ENCODE measurements at regions not wholly inside any gene's neighbourhood (a gene's known extent, or its start where the extent isn't known, plus 50 kb on each side); places are given as distances from the start of the nearest gene placed in this dataset.

DNA sequence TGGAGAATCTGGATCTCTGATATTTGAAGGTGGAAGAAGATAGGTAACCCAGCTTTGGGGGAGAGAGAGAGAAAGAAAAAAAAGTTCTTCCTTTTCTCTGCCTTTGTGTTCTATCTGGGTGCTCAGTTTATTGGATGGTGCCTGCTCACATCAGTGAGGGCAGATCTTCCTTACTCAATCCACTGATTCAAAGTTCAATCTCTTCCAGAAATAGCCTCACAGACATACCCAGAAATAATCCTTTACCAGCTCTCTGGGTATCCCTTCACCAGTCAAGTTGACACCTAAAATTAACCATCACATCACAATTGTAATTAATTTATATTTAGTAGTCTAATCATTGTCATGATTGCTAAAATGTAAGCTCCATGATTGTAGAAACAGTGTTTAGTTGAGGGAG lies 189.1 kb downstream of the EPM2A start:
- Mint-ChIP-seq H3K36me3 (ENCODE audit: low read depth) (no peaks in the 10 kb centered on the region), H3K4me1 (no peaks in the 10 kb centered on the region), H3K4me3 (no peak overlapping the region), H3K27ac (no peak overlapping the region), H3K27me3 (peaks cover 2% of the 10 kb centered on the region), H3K9me3 (no peaks in the 10 kb centered on the region)
- TF ChIP-seq CTCF (IDR thresholded peaks at IDR 0.05) = no peak
- POLR2A ChIA-PET = no interaction called here
- intact Hi-C loops (cut with micrococcal nuclease) = no loop called here
- CTCF ChIA-PET = no interaction called here
- no peak for DNase-seq
- ATAC-seq (ENCODE audit: low read depth) = no peak

GRCh38 chr6:145547594-145548335 lies 187.6 kb downstream of the EPM2A start:
- no peak overlapping the region for H3K27ac Mint-ChIP-seq
- H3K36me3 Mint-ChIP-seq (ENCODE audit: low read depth) = no peaks in the 10 kb centered on the region
- H3K4me3 Mint-ChIP-seq = no peak overlapping the region
- H3K27me3 Mint-ChIP-seq = peaks cover 2% of the 10 kb centered on the region
- ChIA-PET POLR2A (no interaction called here), CTCF (no interaction called here)
- no peaks in the 10 kb centered on the region for H3K9me3 Mint-ChIP-seq
- intact Hi-C loops (cut with micrococcal nuclease) = no loop called here
- DNase-seq (no peak), ATAC-seq (ENCODE audit: low read depth) (no peak)
- H3K4me1 Mint-ChIP-seq = no peaks in the 10 kb centered on the region
- no peak for TF ChIP-seq CTCF (IDR thresholded peaks at IDR 0.05)

DNA sequence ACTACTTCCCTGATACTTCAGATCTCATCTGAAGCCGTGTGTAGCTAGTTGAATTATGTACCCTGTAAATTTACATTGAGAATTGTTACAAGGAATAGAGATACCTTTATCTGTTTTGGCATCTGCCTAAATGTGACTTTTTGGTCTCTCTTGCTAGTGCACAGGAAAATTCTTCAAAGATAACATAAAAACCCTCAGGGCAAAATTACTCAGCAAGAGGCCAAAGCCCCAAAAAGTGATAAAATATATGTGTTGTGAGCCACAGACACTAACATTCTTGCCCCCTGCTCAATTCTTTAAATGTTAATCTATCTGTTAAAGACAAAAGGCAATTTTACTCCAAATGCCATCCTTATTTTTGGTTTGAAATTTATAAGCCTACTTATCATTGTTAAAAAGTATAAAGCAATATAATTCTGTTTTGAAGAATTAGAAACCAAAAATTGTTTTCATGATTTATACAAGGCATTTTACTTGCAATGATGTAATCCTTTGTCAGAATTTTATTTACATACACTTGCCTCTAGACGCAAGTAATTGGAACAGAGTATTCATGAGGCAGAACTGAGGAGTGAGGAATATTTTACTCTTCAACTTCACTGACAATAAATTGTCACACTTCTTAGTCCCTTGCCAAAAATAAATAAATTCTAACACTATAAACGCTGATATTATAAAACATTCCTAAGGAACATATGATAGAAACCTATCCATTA lies 186.2 kb downstream of the EPM2A start:
- H3K9me3 Mint-ChIP-seq = no peaks in the 10 kb centered on the region

DNA sequence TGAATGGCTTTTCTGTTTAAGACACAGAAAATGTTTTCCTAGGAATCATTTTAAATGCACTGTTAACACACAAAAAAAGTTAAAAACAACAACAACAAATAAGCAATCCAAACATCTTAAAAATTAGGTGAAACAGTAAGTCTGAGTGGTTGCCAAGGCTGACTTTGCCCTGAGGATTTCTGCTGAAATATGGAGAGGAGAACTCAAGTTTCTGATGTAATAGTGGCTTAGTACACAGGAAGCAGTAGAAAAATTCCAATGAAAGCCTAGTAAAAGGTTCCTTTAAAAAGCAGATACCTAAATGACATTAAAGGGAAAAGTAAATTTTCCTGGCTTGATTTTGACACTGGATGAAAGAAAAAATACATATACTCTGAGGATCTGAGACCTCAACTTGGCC lies 184.2 kb downstream of the EPM2A start:
- H3K36me3 Mint-ChIP-seq (ENCODE audit: low read depth) = no peaks in the 10 kb centered on the region
- no peaks in the 10 kb centered on the region for H3K9me3 Mint-ChIP-seq
- ATAC-seq (ENCODE audit: low read depth) = no peak
- intact Hi-C loops (cut with micrococcal nuclease) = no loop called here
- CTCF ChIA-PET = no interaction called here
- TF ChIP-seq CTCF (IDR thresholded peaks at IDR 0.05) = no peak
- peaks cover 2% of the 10 kb centered on the region for H3K27me3 Mint-ChIP-seq
- no peaks in the 10 kb centered on the region for H3K4me1 Mint-ChIP-seq
- H3K27ac Mint-ChIP-seq = no peak overlapping the region
- H3K4me3 Mint-ChIP-seq = no peak overlapping the region
- POLR2A ChIA-PET = no interaction called here
- DNase-seq = no peak

More for the DNA sequence above, 186.2 kb downstream of the EPM2A start:
- DNase-seq (no peak), ATAC-seq (ENCODE audit: low read depth) (no peak)
- TF ChIP-seq CTCF (IDR thresholded peaks at IDR 0.05) = no peak
- no peak overlapping the region for H3K27ac Mint-ChIP-seq
- intact Hi-C loops (cut with micrococcal nuclease) = no loop called here
- H3K4me3 Mint-ChIP-seq = no peak overlapping the region
- H3K27me3 Mint-ChIP-seq = peaks cover 2% of the 10 kb centered on the region
- ChIA-PET CTCF (no interaction called here), POLR2A (no interaction called here)
- H3K4me1 Mint-ChIP-seq = no peaks in the 10 kb centered on the region
- H3K36me3 Mint-ChIP-seq (ENCODE audit: low read depth) = no peaks in the 10 kb centered on the region

DNA sequence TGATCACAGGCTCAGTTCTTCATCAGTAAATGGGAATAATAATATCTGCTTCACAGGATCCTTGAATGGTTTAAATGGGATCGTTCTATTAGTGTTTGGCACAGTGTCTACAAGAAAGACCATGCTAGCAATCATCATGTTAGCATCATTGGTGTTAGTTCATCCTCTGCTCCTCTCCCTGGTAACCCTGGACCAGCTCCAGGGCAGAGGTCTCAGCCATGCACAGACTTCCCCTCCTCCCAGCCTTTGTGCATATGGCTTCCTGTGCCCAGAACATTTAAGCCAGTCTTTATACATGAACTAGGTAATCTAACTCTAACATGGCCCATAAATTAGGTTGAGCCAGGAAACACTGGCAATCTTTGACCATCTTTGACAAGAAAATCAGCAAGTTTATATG lies 180.2 kb downstream of the EPM2A start:
- Mint-ChIP-seq H3K4me1 (no peaks in the 10 kb centered on the region), H3K27me3 (no peaks in the 10 kb centered on the region), H3K27ac (no peak overlapping the region), H3K9me3 (no peaks in the 10 kb centered on the region), H3K4me3 (no peak overlapping the region), H3K36me3 (ENCODE audit: low read depth) (no peaks in the 10 kb centered on the region)
- CTCF ChIA-PET = no interaction called here
- intact Hi-C loops (cut with micrococcal nuclease) = no loop called here
- POLR2A ChIA-PET = no interaction called here
- ATAC-seq (ENCODE audit: low read depth) (no peak), DNase-seq (no peak)
- TF ChIP-seq CTCF (IDR thresholded peaks at IDR 0.05) = no peak
